K562 (cell line): ENCODE measurements at regions not wholly inside any gene's neighbourhood (a gene's known extent, or its start where the extent isn't known, plus 50 kb on each side); places are given as distances from the start of the nearest gene placed in this dataset.

Experiments
- CTCF ChIP-seq, 3 experiments: IDR thresholded peaks in 2 of 3; conservative IDR thresholded peaks in 1 of 3; 2 replicates each; pipeline ENCODE4 v1.5.1; 2011 to 2012; ENCODE audit warnings: low read length in 3 of 3, mild to moderate bottlenecking in 3 of 3, control low read depth in 2 of 3, improper control_type of control experiment in 1 of 3, inconsistent platforms in 1 of 3, low read depth in 1 of 3, mixed read lengths in 1 of 3, moderate library complexity in 1 of 3; ENCODE audit not compliant: insufficient read depth in 2 of 3
- IRF1 ChIP-seq: sonication (generic); formaldehyde crosslinking; IDR thresholded peaks from 2 replicates; pipeline ENCODE4 v1.8.0; 2022; ENCODE audit warnings: missing genetic modification reagents, mild to moderate bottlenecking, borderline replicate concordance
- JUND ChIP-seq, 2 experiments: IDR thresholded peaks; 2 replicates in 1 of 2; 3 replicates in 1 of 2; pipeline ENCODE4 v1.6.1; 2011; ENCODE audit warnings: borderline replicate concordance in 2 of 2, low read depth in 2 of 2, low read length in 2 of 2, improper control_type of control experiment in 1 of 2, missing biosample characterization in 1 of 2, missing genetic modification characterization in 1 of 2, missing genetic modification reagents in 1 of 2
- SRF ChIP-seq, 2 experiments: fragments of 250-450, 450-650 bp in 1 of 2; sonication (Bioruptor Pico) in 1 of 2; sonication (generic) in 1 of 2; formaldehyde crosslinking; IDR thresholded peaks; 2 replicates each; pipeline versions ENCODE4 v1.5.0 to v1.5.1; 2020 to 2022; ENCODE audit warnings: mild to moderate bottlenecking in 1 of 2, missing genetic modification reagents in 1 of 2
- TF ChIP-seq, protein P1 (sequence below): fragments of 200-800 bp; sonication (Bioruptor generic); IDR thresholded peaks from 2 replicates; pipeline ENCODE4 v1.6.1; 2017; ENCODE audit warnings: missing genetic modification characterization, missing compliant biosample characterization
- TF ChIP-seq, protein P2 (sequence below): fragments of 200-400 bp; formaldehyde crosslinking; IDR thresholded peaks from 2 replicates; pipeline ENCODE4 v1.6.1; 2017; ENCODE audit warnings: mild to moderate bottlenecking, low read depth, low read length, moderate library complexity

DNA sequence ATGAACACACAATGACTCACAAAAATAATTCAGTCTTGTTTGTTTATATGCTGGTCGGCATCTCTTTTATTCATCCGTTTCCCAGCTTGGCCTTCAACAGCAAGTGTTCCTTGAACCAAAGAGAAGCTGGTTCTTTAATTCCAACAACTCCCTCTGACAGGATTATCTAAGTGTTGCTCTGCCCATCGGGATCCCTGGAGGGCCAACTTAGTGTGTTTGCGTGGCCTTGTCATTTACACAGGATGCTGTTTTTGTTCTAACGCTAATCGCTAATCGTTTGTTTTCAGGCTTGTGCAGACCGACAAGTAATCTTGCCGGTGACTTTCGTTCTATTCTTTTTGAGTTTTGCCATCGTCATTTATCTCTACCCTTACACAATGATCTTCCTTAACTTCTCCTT lies 267.4 kb upstream of the EXOC2 start (continued):
- TF ChIP-seq, protein P1, sequence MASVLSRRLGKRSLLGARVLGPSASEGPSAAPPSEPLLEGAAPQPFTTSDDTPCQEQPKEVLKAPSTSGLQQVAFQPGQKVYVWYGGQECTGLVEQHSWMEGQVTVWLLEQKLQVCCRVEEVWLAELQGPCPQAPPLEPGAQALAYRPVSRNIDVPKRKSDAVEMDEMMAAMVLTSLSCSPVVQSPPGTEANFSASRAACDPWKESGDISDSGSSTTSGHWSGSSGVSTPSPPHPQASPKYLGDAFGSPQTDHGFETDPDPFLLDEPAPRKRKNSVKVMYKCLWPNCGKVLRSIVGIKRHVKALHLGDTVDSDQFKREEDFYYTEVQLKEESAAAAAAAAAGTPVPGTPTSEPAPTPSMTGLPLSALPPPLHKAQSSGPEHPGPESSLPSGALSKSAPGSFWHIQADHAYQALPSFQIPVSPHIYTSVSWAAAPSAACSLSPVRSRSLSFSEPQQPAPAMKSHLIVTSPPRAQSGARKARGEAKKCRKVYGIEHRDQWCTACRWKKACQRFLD = no peak
- TF ChIP-seq CTCF (IDR thresholded peaks at IDR 0.05 in 2 of 3, conservative IDR thresholded peaks at IDR 0.05 in 1 of 3; ENCODE audit: insufficient read depth in 2 of 3, low read depth in 1 of 3, low read length in 3 of 3) (no peak), JUND (IDR thresholded peaks at IDR 0.05; ENCODE audit: borderline replicate concordance, low read depth, low read length) (no peak), JUND (tag; IDR thresholded peaks at IDR 0.05; ENCODE audit: borderline replicate concordance, low read depth, low read length) (no peak), SRF (CRISPR knock-in tag; IDR thresholded peaks at IDR 0.05) (no peak), IRF1 (CRISPR knock-in tag) (no peak)
- TF ChIP-seq, protein P2, sequence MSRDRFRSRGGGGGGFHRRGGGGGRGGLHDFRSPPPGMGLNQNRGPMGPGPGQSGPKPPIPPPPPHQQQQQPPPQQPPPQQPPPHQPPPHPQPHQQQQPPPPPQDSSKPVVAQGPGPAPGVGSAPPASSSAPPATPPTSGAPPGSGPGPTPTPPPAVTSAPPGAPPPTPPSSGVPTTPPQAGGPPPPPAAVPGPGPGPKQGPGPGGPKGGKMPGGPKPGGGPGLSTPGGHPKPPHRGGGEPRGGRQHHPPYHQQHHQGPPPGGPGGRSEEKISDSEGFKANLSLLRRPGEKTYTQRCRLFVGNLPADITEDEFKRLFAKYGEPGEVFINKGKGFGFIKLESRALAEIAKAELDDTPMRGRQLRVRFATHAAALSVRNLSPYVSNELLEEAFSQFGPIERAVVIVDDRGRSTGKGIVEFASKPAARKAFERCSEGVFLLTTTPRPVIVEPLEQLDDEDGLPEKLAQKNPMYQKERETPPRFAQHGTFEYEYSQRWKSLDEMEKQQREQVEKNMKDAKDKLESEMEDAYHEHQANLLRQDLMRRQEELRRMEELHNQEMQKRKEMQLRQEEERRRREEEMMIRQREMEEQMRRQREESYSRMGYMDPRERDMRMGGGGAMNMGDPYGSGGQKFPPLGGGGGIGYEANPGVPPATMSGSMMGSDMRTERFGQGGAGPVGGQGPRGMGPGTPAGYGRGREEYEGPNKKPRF = no peak
